HG03439 (cell line): ENCODE measurements at regions not wholly inside any gene's neighbourhood (a gene's known extent, or its start where the extent isn't known, plus 50 kb on each side); places are given as distances from the start of the nearest gene placed in this dataset.
A peak's percentile ranks its signal among the peaks of the same experiment; 100 is the strongest.
"Not testable (repeated sequence)": the region's sequence is repeated elsewhere in the genome, so short reads cannot be mapped to it uniquely, and the experiment has no call there.

Source experiments
- ATAC-seq: cut with Tn5 transposase; IDR thresholded peaks from one replicate; pipeline ENCODE4 v1.9.1; 2021; ENCODE audit warnings: mild to moderate bottlenecking, moderate library complexity; ENCODE audit not compliant: unreplicated experiment

GRCh38 chr21:36246080-36246631, 73.8 kb upstream of the MORC3 start:
- ATAC-seq: no peak

GRCh38 chr21:36247316-36248010, 72.5 kb upstream of the MORC3 start:
- no peak for ATAC-seq

- ATAC-seq: no peak
Observed at GRCh38 chr21:36249576-36250422, 70.2 kb upstream of the MORC3 start.

- no peak for ATAC-seq
Observed at GRCh38 chr21:36250423-36251075, 69.4 kb upstream of the MORC3 start.

GRCh38 chr21:36254106-36254941, 65.7 kb upstream of the MORC3 start:
- no peak for ATAC-seq

GRCh38 chr21:36255663-36256062, 64.3 kb upstream of the MORC3 start:
- ATAC-seq: peak; percentile 58

- no peak for ATAC-seq
Observed at GRCh38 chr21:36257657-36258056, 62.3 kb upstream of the MORC3 start.

GRCh38 chr21:36260030-36260787, 59.8 kb upstream of the MORC3 start:
- no peak for ATAC-seq

GRCh38 chr21:36260802-36261201, 59.2 kb upstream of the MORC3 start:
- no peak for ATAC-seq

- no peak for ATAC-seq
Observed at GRCh38 chr21:36261459-36261858, 58.5 kb upstream of the MORC3 start.

GRCh38 chr21:36263797-36264196, 56.2 kb upstream of the MORC3 start:
- no peak for ATAC-seq

- ATAC-seq: no peak
Observed at GRCh38 chr21:36265431-36265830, 54.6 kb upstream of the MORC3 start.

- ATAC-seq: not testable (repeated sequence)
Observed at GRCh38 chr21:36267828-36268227, 52.2 kb upstream of the MORC3 start.

- not testable (repeated sequence) for ATAC-seq
Observed at GRCh38 chr21:36268264-36268663, 51.7 kb upstream of the MORC3 start.
